ENCODE measurements at regions not wholly inside any gene's neighbourhood (a gene's known extent, or its start where the extent isn't known, plus 50 kb on each side); places are given as distances from the start of the nearest gene placed in this dataset.

GRCh38 chr18:68557183-68557582, 157.7 kb downstream of the TMX3 start:
- H3K23ac ChIP-seq (ENCODE audit: insufficient read length) = no peak overlapping the region
- H3K9me3 ChIP-seq (ENCODE audit: insufficient read depth in 2 of 2, low read depth in 1 of 2, low read length in 1 of 2) = no peaks in the 10 kb centered on the region
- no peak overlapping the region for H2BK15ac ChIP-seq (ENCODE audit: low read length)
- H2BK120ac ChIP-seq (replicated peaks; ENCODE audit: low read depth, low read length) = no peak overlapping the region
- no peak overlapping the region for H3K4me3 ChIP-seq (ENCODE audit: extremely low read depth in 1 of 4, insufficient read depth in 2 of 4, low read depth in 3 of 4, low read length in 4 of 4)
- no peaks in the 10 kb centered on the region for H3K79me2 ChIP-seq (ENCODE audit: control insufficient read depth in 1 of 2, insufficient read depth in 2 of 2, low read length in 2 of 2)
- FAIRE-seq (no peak), DNase-seq (ENCODE audit: low read depth in 1 of 2, low spot score in 2 of 2) (no peak)
- H3K27me3 ChIP-seq (replicated peaks in 1 of 4; ENCODE audit: control insufficient read depth in 3 of 4, extremely low read depth in 1 of 4, insufficient read depth in 3 of 4, low read length in 3 of 4) = peaks cover 0 to 1% (median 0%) of the 10 kb centered on the region in 4 experiments; a peak in 1 of 7 replicates
- H3K4me2 ChIP-seq (ENCODE audit: insufficient read depth in 1 of 2, low read depth in 2 of 2, low read length in 2 of 2) = no peak overlapping the region
- peak overlapping the region; percentile 76; the same call in 1 of the 2 replicates for H2AFZ ChIP-seq (ENCODE audit: low read length)
- H3K79me1 ChIP-seq (ENCODE audit: low read depth, low read length) = no peaks in the 10 kb centered on the region
- 0 out of 2 replicates have a peak overlapping the region, but pooled peaks have one; percentile 3 for H2BK20ac ChIP-seq (ENCODE audit: low read length)
- no peak overlapping the region; the same call in 1 of the 2 replicates for H4K8ac ChIP-seq (ENCODE audit: extremely low read depth, insufficient read depth, low read length)
- H4K91ac ChIP-seq (replicated peaks; ENCODE audit: insufficient read length, low read length) = no peak overlapping the region
- H3K18ac ChIP-seq (ENCODE audit: extremely low read depth, low read length) = no peak overlapping the region
- CTCF ChIA-PET (ENCODE audit: partially characterized antibody) = no interaction called here
- H3K27ac ChIP-seq (ENCODE audit: low read depth, low read length) = no peak overlapping the region
- H2BK12ac ChIP-seq (ENCODE audit: low read depth, low read length) = no peak overlapping the region
- no peak overlapping the region for H4K5ac ChIP-seq (ENCODE audit: insufficient read length, low read depth, low read length)
- H3K56ac ChIP-seq (replicated peaks; ENCODE audit: insufficient read length, low read depth, low read length) = no peak overlapping the region
- H3K14ac ChIP-seq (ENCODE audit: insufficient read length) = no peak overlapping the region
- no peaks in the 10 kb centered on the region for H4K20me1 ChIP-seq (replicated peaks in 1 of 2; ENCODE audit: control insufficient read depth in 1 of 2, insufficient read depth in 2 of 2, low read length in 2 of 2)
- no peak overlapping the region for H3K4ac ChIP-seq (replicated peaks; ENCODE audit: insufficient read length, low read depth, low read length)
- H2AK5ac ChIP-seq (ENCODE audit: low read depth, low read length) = no peak overlapping the region
- H3K9ac ChIP-seq (replicated peaks in 1 of 4; ENCODE audit: extremely low read depth in 1 of 4, low read depth in 3 of 4, low read length in 3 of 4) = no peak overlapping the region
- POLR2A ChIA-PET (ENCODE audit: partially characterized antibody) = no interaction called here
- WGBS, 2 experiments (ENCODE audit: extremely low coverage in 1 of 2, insufficient coverage in 1 of 2, insufficient read length in 1 of 2, insufficient replicate concordance in 2 of 2, low coverage in 1 of 2, low lambda C conversion rate in 2 of 2, missing lambda C conversion rate in 1 of 2) = 89% methylated on average over 5 of the region's 5 CpGs; no CpG with 5 or more reads in 1 of the 2 experiments
- H3K4me1 ChIP-seq (replicated peaks in 1 of 4; ENCODE audit: control insufficient read depth in 3 of 4, insufficient read depth in 4 of 4, low read length in 3 of 4) = no peaks in the 10 kb centered on the region; a peak in 1 of 7 replicates
- no peaks in the 10 kb centered on the region for H3K36me3 ChIP-seq (ENCODE audit: control insufficient read depth in 2 of 4, insufficient read depth in 4 of 4, low read length in 3 of 4)
- no peaks in the 10 kb centered on the region for H3K23me2 ChIP-seq (ENCODE audit: low read depth, low read length)
- no peak overlapping the region for H2BK5ac ChIP-seq (ENCODE audit: low read depth, low read length)
- no peak for TF ChIP-seq TBP (IDR thresholded peaks at IDR 0.05; ENCODE audit: low read depth, low read length)
- TF ChIP-seq POLR2AphosphoS5 (IDR thresholded peaks at IDR 0.05; ENCODE audit: low read depth, low read length) = no peak
- TF ChIP-seq SUZ12 (IDR thresholded peaks at IDR 0.05; ENCODE audit: low read length) = no peak
- TF ChIP-seq, protein P1, sequence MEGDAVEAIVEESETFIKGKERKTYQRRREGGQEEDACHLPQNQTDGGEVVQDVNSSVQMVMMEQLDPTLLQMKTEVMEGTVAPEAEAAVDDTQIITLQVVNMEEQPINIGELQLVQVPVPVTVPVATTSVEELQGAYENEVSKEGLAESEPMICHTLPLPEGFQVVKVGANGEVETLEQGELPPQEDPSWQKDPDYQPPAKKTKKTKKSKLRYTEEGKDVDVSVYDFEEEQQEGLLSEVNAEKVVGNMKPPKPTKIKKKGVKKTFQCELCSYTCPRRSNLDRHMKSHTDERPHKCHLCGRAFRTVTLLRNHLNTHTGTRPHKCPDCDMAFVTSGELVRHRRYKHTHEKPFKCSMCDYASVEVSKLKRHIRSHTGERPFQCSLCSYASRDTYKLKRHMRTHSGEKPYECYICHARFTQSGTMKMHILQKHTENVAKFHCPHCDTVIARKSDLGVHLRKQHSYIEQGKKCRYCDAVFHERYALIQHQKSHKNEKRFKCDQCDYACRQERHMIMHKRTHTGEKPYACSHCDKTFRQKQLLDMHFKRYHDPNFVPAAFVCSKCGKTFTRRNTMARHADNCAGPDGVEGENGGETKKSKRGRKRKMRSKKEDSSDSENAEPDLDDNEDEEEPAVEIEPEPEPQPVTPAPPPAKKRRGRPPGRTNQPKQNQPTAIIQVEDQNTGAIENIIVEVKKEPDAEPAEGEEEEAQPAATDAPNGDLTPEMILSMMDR (IDR thresholded peaks at IDR 0.05; ENCODE audit: control extremely low read depth in 1 of 3, insufficient read depth in 1 of 3, low read depth in 1 of 3, low read length in 3 of 3) = no peak
- no peak for TF ChIP-seq JUND (IDR thresholded peaks at IDR 0.05; ENCODE audit: low read length)
- TF ChIP-seq YY1 (IDR thresholded peaks at IDR 0.05; ENCODE audit: low read depth, low read length) = no peak
- no peak for TF ChIP-seq GABPA (IDR thresholded peaks at IDR 0.05; ENCODE audit: borderline replicate concordance, insufficient read depth, low read length)
- TF ChIP-seq PHF8 (conservative IDR thresholded peaks at IDR 0.05; ENCODE audit: low read depth, low read length) = no peak
- no peak for TF ChIP-seq USF2 (IDR thresholded peaks at IDR 0.05; ENCODE audit: low read length)
- no peak for TF ChIP-seq EZH2 (IDR thresholded peaks at IDR 0.05; ENCODE audit: low read depth, low read length, severe bottlenecking)
- TF ChIP-seq NANOG (IDR thresholded peaks at IDR 0.05; ENCODE audit: insufficient read depth, low read depth, low read length, poor library complexity, severe bottlenecking) = no peak
